ENCODE measurements at regions not wholly inside any gene's neighbourhood (a gene's known extent, or its start where the extent isn't known, plus 50 kb on each side); places are given as distances from the start of the nearest gene placed in this dataset.

- TF ChIP-seq CTCF (IDR thresholded peaks at IDR 0.05), result no peak
- no peak for TF ChIP-seq EP300 (IDR thresholded peaks at IDR 0.05)
- no peak for TF ChIP-seq POLR2AphosphoS5 (IDR thresholded peaks at IDR 0.05)
These were observed 157.5 kb upstream of the MYCN start for GRCh38 chr2:15782769-15783294.

Data from sigmoid colon (tissue), 4 donors.